ENCODE measurements at regions not wholly inside any gene's neighbourhood (a gene's known extent, or its start where the extent isn't known, plus 50 kb on each side); places are given as distances from the start of the nearest gene placed in this dataset.
"Not testable (repeated sequence)": the region's sequence is repeated elsewhere in the genome, so short reads cannot be mapped to it uniquely, and the experiment has no call there.

DNA sequence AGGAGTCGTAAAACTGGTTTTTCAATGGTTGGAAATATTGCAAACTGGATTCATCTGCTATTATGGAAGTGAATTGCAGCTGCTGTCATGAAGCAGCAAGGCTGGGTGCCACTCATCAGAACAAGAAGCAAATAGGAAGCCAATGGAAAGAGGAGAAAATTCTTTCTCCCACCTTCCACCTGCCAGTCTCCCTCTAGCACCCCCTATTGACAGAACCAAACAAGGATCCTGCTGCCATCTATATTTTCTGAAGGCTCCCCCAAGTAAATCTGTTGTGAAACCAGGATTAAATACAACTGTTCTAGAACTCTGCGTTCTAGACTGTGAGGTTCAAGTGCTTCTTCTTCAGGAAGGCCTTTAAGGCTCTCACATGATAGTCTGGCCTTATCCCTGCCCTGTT is 286.6 kb downstream of the AACS start:
- CTCF ChIA-PET: no interaction called here
- H3K4me1 Mint-ChIP-seq: peaks cover 2% of the 10 kb centered on the region
- no peak overlapping the region for H3K27ac Mint-ChIP-seq
- H2AFZ ChIP-seq (ENCODE audit: insufficient read depth, low read depth, low read length, poor library complexity, severe bottlenecking): no peak overlapping the region
- TF ChIP-seq, protein P1, sequence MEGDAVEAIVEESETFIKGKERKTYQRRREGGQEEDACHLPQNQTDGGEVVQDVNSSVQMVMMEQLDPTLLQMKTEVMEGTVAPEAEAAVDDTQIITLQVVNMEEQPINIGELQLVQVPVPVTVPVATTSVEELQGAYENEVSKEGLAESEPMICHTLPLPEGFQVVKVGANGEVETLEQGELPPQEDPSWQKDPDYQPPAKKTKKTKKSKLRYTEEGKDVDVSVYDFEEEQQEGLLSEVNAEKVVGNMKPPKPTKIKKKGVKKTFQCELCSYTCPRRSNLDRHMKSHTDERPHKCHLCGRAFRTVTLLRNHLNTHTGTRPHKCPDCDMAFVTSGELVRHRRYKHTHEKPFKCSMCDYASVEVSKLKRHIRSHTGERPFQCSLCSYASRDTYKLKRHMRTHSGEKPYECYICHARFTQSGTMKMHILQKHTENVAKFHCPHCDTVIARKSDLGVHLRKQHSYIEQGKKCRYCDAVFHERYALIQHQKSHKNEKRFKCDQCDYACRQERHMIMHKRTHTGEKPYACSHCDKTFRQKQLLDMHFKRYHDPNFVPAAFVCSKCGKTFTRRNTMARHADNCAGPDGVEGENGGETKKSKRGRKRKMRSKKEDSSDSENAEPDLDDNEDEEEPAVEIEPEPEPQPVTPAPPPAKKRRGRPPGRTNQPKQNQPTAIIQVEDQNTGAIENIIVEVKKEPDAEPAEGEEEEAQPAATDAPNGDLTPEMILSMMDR (IDR thresholded peaks at IDR 0.05): no peak
- TF ChIP-seq EZH2 (IDR thresholded peaks at IDR 0.05; ENCODE audit: borderline replicate concordance, insufficient read depth, low read depth, low read length, poor library complexity, severe bottlenecking): no peak
- H3K4me1 ChIP-seq (ENCODE audit: control insufficient read depth in 2 of 2, insufficient read depth in 2 of 2, low read length in 2 of 2): no peaks in the 10 kb centered on the region
- H3K4me3 ChIP-seq (ENCODE audit: control extremely low read depth in 1 of 5, extremely low read depth in 1 of 5, insufficient read depth in 1 of 5, low read depth in 2 of 5, low read length in 4 of 5): no peak overlapping the region
- no peak for ATAC-seq (ENCODE audit: low read depth)
- no peaks in the 10 kb centered on the region for H4K20me1 ChIP-seq (ENCODE audit: control insufficient read depth, insufficient read depth, low read length, poor library complexity, severe bottlenecking)
- no peaks in the 10 kb centered on the region for H3K36me3 ChIP-seq (replicated peaks in 1 of 2; ENCODE audit: control extremely low read depth in 1 of 2, control insufficient read depth in 1 of 2, extremely low read depth in 1 of 2, insufficient read depth in 2 of 2, low read length in 1 of 2)
- H3K9me3 Mint-ChIP-seq (ENCODE audit: insufficient read depth): no peaks in the 10 kb centered on the region
- intact Hi-C loops (cut with micrococcal nuclease): no loop called here
- no peak overlapping the region for H3K4me2 ChIP-seq (replicated peaks; ENCODE audit: low read depth, low read length, poor library complexity, severe bottlenecking)
- H3K4me3 Mint-ChIP-seq: no peak overlapping the region
- no peak overlapping the region for H3K27ac ChIP-seq (ENCODE audit: low read length in 2 of 2)
- no peaks in the 10 kb centered on the region for H3K79me2 ChIP-seq (ENCODE audit: control insufficient read depth, insufficient read depth, low read length)
- H3K9ac ChIP-seq (ENCODE audit: low read length): no peak overlapping the region
- peaks cover 0 to 3% (median 0%) of the 10 kb centered on the region in 3 donors for H3K9me3 ChIP-seq (ENCODE audit: control extremely low read depth in 1 of 3, control insufficient read depth in 2 of 3, insufficient read depth in 1 of 3, low read length in 2 of 3)
- H3K27me3 ChIP-seq (replicated peaks in 1 of 4; ENCODE audit: control extremely low read depth in 1 of 4, control insufficient read depth in 3 of 4, insufficient read depth in 4 of 4, low read length in 3 of 4): peaks cover 0 to 8% (median 4%) of the 10 kb centered on the region in 4 experiments
- peaks cover 15% of the 10 kb centered on the region for H3K27me3 Mint-ChIP-seq
- POLR2A ChIA-PET: no interaction called here
- WGBS (ENCODE audit: insufficient coverage): 85% methylated on average over 2 of the region's 2 CpGs
- DNase-seq: no peak

DNA sequence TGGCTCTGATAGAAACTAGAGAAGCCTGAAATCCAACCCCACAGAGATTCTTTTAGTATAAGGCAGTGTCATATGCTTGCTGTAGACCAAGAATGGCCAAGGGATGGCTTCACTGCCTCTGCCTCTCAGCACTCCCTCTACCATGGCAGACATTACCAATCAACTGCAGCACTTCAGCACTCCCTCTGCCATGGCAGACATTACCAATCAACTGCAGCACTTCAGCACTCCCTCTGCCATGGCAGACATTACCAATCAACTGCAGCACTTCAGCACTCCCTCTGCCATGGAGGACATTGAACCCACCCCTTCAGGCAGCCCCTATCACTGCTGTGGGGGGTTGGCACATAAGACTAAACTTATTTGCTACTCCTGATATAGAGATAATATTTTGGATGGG is 287.8 kb downstream of the AACS start:
- intact Hi-C loops (cut with micrococcal nuclease); H3K4me2 ChIP-seq (replicated peaks; ENCODE audit: low read depth, low read length, poor library complexity, severe bottlenecking); H3K27me3 ChIP-seq (replicated peaks in 1 of 4; ENCODE audit: control extremely low read depth in 1 of 4, control insufficient read depth in 3 of 4, insufficient read depth in 4 of 4, low read length in 3 of 4); POLR2A ChIA-PET; H3K4me1 Mint-ChIP-seq; H3K36me3 ChIP-seq (replicated peaks in 1 of 2; ENCODE audit: control extremely low read depth in 1 of 2, control insufficient read depth in 1 of 2, extremely low read depth in 1 of 2, insufficient read depth in 2 of 2, low read length in 1 of 2); H3K4me3 ChIP-seq (ENCODE audit: control extremely low read depth in 1 of 5, extremely low read depth in 1 of 5, insufficient read depth in 1 of 5, low read depth in 2 of 5, low read length in 4 of 5); H3K9me3 Mint-ChIP-seq (ENCODE audit: insufficient read depth); H2AFZ ChIP-seq (ENCODE audit: insufficient read depth, low read depth, low read length, poor library complexity, severe bottlenecking); H4K20me1 ChIP-seq (ENCODE audit: control insufficient read depth, insufficient read depth, low read length, poor library complexity, severe bottlenecking); H3K79me2 ChIP-seq (ENCODE audit: control insufficient read depth, insufficient read depth, low read length); H3K4me1 ChIP-seq (ENCODE audit: control insufficient read depth in 2 of 2, insufficient read depth in 2 of 2, low read length in 2 of 2); H3K4me3 Mint-ChIP-seq; ATAC-seq (ENCODE audit: low read depth); H3K27ac Mint-ChIP-seq; H3K9ac ChIP-seq (ENCODE audit: low read length); H3K9me3 ChIP-seq (ENCODE audit: control extremely low read depth in 1 of 3, control insufficient read depth in 2 of 3, insufficient read depth in 1 of 3, low read length in 2 of 3); DNase-seq; H3K27ac ChIP-seq (ENCODE audit: low read length in 2 of 2); CTCF ChIA-PET: not testable (repeated sequence)
- H3K27me3 Mint-ChIP-seq: peaks cover 15% of the 10 kb centered on the region

All from B cell (primary cell).